ENCODE measurements at regions not wholly inside any gene's neighbourhood (a gene's known extent, or its start where the extent isn't known, plus 50 kb on each side); places are given as distances from the start of the nearest gene placed in this dataset.

DNA sequence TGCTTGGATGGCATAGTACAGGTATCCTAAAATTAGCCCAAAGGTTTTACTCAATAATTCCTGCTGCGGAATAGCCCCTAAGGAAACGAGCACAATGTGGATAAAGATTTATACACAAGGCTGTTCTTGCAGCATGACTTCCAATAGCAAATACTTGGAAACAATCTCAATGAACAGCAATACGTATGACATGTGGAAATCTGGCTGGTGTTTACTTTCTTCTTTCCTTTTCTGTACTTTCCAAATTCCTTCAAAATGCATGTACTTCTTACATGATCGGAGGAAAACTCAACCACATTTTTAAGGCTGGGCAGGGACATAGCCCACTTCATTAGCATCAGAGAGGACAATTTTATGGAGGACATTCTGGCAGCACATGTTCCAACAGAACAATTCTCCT, 86.6 kb downstream of the C16orf95 start:
- TF ChIP-seq POLR2A (IDR thresholded peaks at IDR 0.05; ENCODE audit: low read length) (no peak), GATA1 (IDR thresholded peaks at IDR 0.05; ENCODE audit: low read depth, low read length) (no peak)

Data from erythroblast (primary cell).